Globus pallidus (tissue), 1 donor: ENCODE measurements at regions not wholly inside any gene's neighbourhood (a gene's known extent, or its start where the extent isn't known, plus 50 kb on each side); places are given as distances from the start of the nearest gene placed in this dataset.

Source experiments
- DNase-seq: peaks from one replicate; pipeline ENCODE4 v3.0.0-alpha.2; 2015; ENCODE audit warnings: low spot score

DNA sequence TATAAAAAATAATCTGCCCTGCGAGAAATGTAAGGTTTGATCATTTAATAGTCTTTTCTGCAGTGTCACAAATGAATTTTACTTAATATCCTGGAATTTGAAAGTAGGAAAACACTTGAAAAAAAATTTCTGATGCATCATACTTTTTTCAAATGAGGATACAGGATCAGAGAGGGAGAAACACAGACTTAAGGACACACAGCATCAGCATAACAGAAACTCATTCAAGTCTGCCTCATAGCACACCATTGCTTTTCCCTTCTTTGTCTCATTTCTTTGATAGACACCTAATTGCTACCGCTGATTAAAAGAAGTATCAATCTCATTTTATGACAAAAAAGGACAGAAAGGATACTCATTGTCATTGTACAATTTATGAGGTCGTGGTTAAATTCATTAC, 319.0 kb downstream of the TMEM114 start:
- no peak for DNase-seq

GRCh38 chr16:8262299-8262698, 328.0 kb downstream of the TMEM114 start:
- no peak for DNase-seq

DNA sequence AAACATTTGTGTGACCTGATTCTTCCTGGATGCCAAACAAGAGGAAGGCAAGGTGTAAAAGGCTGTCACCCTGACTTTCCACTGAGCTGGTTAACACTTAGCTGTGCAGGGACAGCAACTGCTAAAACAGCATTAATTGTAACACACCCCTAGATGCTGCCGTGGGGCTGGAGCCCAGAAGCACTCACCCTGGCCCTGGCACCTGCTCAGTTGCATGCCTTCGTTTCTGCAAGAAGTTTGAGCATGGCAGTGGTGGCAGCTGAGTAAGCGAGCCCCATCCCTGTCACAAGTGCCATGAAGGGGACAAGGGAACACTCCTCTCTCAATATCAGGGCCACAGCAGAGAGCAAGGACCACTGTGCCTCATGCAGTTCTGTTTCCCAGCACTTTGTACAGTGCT, 330.2 kb downstream of the TMEM114 start:
- DNase-seq = no peak

- DNase-seq = no peak
These were observed 331.8 kb downstream of the TMEM114 start for GRCh38 chr16:8258523-8258922.

DNA sequence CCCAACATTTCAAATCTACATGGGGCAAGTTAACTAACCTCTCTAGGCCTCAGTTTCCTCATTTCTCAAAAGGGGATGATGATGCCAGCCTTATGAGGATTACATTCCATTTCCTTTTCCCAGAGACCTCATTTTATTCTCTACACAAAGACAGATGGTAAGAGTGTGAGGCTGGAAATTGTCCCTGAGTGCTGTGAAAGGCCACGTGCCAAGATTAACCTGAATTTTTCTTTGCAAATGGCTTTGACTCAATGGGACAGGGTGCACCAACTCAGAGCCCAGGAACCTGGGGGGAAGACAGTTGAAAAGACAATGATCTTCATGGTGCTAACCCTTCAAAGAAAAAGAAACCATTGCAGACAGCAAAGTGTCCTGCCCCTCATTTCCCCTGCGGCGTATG, 332.8 kb downstream of the TMEM114 start:
- DNase-seq = no peak

GRCh38 chr16:8254405-8254804, 335.9 kb downstream of the TMEM114 start:
- DNase-seq = no peak

- DNase-seq = no peak
These were observed 336.6 kb downstream of the TMEM114 start for GRCh38 chr16:8253718-8254117.

GRCh38 chr16:8251727-8252126, 338.6 kb downstream of the TMEM114 start:
- DNase-seq = no peak

GRCh38 chr16:8251298-8251697, 339.0 kb downstream of the TMEM114 start:
- no peak for DNase-seq

- no peak for DNase-seq
These were observed 342.3 kb downstream of the TMEM114 start for GRCh38 chr16:8247993-8248392.

- DNase-seq = no peak
These were observed 346.3 kb downstream of the TMEM114 start for GRCh38 chr16:8243981-8244380.

- no peak for DNase-seq
These were observed 348.9 kb downstream of the TMEM114 start for GRCh38 chr16:8241408-8241807.

DNA sequence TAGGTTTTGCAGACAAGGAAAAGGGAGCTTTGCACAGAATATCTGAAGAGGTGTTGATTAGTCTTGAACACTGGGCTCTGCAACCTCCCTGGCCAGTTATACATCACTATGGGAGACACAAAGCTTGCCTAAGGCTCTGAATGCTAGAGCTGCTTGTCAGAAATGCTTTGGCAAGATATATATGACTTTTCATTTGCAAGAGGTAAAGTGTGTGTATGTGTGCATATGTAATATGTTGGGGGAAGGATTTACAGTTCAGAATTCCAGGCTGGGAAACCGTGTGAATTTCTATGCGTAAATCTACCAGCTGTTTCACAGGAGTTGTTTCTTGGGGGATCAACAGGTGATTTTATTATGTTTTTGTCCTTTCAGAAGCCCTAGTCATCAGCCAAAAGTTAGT, 350.9 kb downstream of the TMEM114 start:
- DNase-seq = no peak

GRCh38 chr16:8237452-8237851, 352.9 kb downstream of the TMEM114 start:
- no peak for DNase-seq

DNA sequence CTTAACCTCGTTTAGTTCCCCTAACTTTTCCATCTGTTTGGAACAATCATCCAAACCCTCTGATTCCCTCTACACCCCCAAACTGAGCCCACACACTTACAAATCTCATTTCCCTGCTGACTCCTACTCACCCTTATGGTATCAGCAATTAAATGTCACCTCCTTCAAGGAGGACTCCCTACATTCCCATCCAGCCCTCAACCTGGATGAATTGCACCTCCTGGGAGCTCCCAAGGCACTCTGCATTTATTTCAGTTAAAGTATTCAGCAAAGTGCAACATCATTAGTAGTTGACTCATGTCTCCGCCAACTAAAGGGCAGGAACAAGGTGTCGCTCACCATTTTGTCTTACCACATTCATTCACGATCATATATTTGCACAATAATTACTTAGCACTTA, 353.5 kb downstream of the TMEM114 start:
- no peak for DNase-seq

DNA sequence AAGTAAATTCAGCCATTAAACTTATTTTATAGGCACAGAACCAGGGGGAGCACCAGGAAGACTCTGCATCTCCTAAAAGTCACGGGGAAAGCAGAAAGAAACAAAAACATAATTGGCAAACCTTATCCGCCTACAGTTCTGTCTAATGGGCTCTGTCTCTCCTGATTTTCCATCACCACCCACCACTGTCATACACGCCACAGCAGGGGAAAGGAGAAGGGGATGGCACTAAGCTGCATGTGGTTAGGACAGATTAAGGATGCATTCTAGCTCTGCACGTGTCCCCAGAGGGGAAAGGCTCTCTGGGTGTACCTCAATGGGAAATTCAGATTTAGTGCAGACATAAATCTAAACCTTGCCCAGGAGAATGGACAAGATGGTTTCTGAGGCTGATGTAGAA, 359.8 kb downstream of the TMEM114 start:
- DNase-seq = no peak

DNA sequence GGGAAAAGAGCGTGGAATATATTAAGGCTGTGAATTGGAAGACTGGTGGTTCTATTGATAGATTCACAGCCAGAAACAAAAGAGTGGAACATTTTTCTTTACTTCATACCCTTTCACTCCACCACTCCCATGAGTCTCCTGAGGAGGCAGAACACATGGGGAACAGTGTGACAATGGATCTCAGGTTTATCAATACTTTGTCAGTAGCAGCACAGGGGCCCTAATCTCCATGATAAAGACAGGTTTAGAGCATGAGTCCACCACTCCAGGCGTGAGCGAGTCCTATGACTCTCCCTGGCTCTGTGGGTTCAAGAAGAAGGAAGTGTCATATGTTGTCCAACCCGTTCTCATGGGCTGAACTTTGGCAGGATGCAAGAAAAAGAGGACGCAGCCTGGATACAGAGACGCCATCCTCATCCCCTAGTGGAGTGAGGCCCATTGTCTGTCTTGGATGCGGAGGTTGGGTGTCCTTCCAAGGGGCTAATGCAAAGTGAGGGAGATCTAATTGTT, 361.2 kb downstream of the TMEM114 start:
- no peak for DNase-seq

GRCh38 chr16:8217201-8217600, 373.1 kb downstream of the TMEM114 start:
- no peak for DNase-seq

DNA sequence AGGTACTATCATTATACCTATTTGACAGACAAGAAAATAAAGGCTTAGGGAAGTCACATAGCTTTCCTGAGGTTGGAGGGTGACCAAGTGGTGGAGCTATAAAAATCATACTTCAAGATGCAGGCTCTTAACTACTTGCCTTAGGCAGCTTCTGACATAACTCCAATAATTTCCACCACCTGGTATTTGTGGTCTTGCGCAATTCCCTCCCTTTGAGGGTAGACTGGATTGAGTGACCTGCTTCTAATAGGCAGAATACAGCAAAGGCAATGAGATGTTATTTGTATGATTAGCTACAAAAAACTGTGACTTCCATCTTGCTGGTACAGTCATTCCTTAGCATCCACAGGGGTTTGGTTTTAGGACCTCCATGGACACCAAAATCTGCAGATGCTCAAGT, 385.5 kb downstream of the TMEM114 start:
- DNase-seq = no peak

DNA sequence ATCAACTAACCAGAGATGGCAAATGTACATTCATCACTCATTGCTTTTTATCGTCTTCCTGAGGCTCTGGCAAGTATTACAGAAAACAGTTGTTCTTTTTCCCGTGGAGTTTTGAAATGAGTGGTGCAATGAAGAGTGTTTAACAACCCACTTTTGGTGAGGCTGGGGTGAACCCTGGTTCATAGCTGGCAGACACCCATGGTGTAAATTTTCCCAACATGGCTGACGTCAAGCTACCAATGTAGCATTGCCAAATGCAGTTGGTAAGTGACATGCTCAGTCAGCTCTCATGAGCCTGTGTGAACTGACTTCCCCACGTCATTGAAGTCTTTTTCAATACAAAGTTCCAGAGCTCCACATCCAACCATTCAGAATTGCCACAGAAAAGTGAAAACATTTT, 386.2 kb downstream of the TMEM114 start:
- DNase-seq = no peak

- no peak for DNase-seq
These were observed 387.2 kb downstream of the TMEM114 start for GRCh38 chr16:8203101-8203500.

- DNase-seq = no peak
These were observed 389.5 kb downstream of the TMEM114 start for GRCh38 chr16:8200839-8201238.

DNA sequence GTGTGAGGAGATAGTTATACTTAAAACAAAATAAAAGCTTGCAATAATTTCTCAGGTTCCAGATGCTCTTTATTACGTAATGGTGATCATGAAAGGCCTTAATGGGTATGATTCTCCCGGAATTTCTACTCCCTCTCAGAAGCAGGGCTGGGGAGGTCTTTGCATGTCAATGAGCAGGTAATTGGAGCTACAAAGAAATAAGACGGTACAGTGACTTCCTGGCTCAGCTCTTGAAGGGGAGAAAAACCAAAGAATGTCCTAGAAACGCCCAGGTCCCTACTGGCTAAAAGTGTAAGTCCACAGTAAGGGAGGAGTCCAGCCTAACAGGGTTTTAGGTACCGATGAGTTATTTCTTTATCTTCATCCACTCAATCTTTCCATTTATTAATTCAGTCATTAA, 390.9 kb downstream of the TMEM114 start:
- no peak for DNase-seq

DNA sequence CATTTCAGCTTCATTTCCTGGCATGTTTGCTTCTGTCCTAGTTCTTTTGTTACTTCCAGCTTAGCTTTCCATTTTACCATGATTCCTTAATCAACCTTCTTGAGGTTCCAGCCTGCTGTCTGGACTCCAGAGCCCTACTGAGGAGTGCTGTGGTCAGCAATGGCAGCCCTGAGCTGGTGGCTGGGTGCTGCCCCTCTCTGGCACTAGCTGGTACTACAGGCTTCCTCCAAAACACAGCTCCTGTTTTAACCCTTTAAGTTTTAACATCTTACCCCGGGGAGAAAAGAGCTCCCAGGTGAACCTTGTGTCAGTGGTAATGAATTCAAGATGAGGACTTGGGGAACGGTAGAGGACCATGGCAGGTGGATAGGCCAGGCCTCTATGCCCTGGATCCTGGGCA, 395.5 kb downstream of the TMEM114 start:
- no peak for DNase-seq

DNA sequence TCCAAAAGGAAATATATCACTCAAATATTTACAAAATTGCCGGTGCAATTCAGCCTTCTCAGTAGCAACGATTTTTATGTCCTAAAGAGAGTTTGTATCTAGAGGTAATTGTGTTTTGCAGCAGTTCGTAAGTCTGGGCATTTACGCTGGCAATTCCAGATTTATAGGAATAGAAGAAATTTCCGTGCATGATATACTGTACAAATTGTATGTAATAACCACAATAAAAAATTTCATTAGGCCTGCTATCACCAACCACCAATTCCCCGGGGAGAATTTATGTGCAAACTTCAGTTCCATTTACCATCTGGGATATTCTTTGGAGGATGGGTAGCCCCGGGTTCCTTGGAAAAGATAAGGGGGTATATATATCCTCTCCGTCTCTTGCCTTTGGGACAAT, 401.5 kb downstream of the TMEM114 start:
- DNase-seq = no peak
